NCI-H1092 (cell line): ENCODE measurements at regions not wholly inside any gene's neighbourhood (a gene's known extent, or its start where the extent isn't known, plus 50 kb on each side); places are given as distances from the start of the nearest gene placed in this dataset.

Experiments
- DNase-seq: peaks from one replicate; lab custom pipeline; 2025; lab: John Stamatoyannopoulos, UW

DNA sequence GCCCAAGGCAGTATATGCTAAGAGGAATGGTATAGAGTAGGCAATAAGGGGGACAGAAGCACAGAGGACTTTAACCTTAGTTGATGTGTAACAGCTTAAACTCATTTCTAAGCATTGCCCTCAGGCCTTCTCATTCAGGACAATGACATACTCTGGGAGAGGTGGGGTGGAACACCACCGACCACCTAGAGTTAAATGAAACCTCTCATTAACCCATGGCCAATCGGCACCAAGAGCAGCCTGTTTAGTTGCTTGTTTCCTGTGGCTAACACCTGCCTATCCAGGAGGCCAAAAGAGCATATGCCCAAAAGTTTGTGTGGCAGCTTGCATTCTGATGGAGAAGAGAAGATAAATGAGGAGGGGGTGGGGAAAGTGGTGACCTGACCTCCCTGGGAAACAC is 50.0 kb downstream of the PABIR2 start:
- no peak for DNase-seq

GRCh38 chrX:134746410-134746785 is 50.6 kb downstream of the PABIR2 start:
- DNase-seq: no peak

DNA sequence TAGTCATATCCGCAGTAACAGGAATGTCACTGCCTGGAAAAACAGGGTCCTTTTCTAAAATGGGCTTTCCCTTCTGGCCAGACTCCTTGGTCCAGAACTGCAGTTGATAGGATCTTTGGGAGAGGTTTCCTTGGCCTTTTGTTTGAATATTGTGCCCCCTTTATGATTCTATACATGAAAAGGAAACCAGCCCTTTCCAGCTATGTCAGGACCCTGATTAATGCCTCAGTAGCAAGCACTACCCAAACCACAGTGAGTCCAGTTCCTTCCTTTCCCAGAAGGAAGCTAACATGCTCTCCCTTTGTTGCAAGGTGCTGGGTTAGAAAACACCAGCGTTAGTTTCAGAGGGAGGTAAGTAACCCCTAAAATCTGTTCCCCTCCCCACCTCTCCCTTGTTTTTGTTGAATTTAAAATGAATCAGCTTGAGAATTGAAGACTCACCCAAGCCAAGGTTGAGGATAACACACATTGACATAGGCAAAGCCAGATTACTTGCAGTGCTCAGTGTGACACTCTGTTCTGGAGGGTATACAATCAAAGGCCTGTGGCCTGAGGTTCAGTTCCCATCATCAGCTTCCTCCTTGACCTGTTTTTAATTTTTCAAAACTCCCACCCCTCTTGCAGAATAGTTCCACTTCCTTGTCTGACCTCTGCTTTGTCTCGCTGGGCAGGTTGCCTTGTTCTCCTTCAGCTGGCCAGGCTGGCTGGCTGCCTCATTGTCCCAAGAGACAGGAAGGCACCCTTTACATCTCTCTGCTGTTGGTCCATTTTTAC is 51.2 kb downstream of the PABIR2 start:
- DNase-seq: no peak

GRCh38 chrX:134743091-134743490 is 53.9 kb downstream of the PABIR2 start:
- no peak for DNase-seq

- no peak for DNase-seq
Measured at GRCh38 chrX:134742573-134742972, 54.4 kb downstream of the PABIR2 start.

- DNase-seq: no peak
Measured at GRCh38 chrX:134741746-134742145, 55.3 kb downstream of the PABIR2 start.

DNA sequence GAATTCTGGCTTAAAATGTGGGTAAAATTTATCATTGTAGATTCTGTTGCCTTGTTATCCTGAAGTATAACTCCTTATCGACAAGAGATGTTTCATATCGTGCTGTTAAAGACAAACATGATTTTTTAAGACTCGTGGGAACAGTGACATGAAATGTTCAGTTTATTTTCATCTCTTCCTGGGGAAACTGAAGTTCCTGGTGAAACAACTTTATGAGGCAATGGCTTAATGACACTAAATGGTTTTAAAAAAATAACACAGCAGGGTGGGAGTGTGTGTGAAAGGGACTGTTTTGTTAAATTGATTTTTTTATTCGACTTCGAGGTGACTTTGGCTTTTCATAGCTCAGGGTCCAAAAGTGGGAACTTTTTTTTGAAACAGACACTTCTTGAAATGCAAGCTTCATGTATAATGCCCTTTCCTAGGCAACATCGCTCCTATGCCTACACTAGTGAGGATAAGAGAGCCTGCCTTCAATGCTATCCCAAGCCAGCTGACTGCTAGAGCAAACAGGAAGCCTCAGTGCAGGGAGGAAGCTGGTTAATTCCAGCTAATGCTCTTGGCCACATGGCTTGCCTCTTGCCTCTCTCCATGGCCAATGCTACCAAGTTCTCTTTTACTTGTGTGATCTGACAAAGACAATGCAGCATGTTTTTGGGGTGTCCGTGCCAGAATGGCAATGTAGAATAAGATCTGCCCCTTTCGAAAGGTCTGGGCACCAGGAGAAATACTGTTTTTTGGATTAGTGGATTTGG is 57.8 kb downstream of the PABIR2 start:
- no peak for DNase-seq

DNA sequence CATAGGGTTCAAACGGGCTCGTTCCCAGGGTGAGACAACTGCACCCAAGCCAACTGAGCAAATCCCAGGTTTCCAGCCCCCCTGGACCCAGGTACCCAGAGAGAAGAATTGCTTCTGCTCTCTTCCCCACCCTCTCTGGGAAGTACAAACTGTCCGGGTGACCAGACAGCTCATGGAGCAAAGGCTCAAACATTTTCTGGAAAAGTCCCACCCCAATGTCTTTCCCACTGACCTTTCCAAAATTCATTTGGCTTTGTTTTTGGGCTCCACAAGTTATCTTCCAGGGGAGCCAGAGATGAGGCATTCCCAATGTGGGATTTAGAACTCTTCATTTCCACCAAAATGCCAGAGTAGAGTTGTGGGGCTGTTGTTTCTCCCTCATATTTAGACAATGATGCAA is 58.6 kb downstream of the PABIR2 start:
- DNase-seq: no peak

- DNase-seq: no peak
Measured at GRCh38 chrX:134737721-134738369, 59.2 kb downstream of the PABIR2 start.

GRCh38 chrX:134737061-134737460 is 59.9 kb downstream of the PABIR2 start:
- DNase-seq: no peak

GRCh38 chrX:134736356-134736755 is 60.6 kb downstream of the PABIR2 start:
- DNase-seq: no peak

DNA sequence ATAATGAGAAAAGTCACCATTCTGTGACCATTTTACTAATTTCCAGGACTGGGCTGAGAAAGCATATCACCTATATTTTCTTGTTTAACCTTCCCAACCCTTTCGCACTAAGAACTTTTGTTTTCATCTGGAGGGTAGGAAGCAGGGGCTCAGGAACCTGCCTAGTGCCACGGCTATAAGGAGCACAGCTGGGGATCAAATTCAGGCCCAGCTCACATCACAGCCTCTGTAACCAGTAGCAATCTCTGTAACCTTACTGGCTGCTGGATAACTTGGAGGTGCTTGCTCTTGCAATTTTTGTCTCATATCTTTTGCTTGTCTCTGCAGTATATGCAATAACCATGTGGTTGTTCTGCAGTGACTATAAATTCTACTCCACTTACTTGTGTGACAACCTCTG is 62.0 kb downstream of the PABIR2 start:
- no peak for DNase-seq

DNA sequence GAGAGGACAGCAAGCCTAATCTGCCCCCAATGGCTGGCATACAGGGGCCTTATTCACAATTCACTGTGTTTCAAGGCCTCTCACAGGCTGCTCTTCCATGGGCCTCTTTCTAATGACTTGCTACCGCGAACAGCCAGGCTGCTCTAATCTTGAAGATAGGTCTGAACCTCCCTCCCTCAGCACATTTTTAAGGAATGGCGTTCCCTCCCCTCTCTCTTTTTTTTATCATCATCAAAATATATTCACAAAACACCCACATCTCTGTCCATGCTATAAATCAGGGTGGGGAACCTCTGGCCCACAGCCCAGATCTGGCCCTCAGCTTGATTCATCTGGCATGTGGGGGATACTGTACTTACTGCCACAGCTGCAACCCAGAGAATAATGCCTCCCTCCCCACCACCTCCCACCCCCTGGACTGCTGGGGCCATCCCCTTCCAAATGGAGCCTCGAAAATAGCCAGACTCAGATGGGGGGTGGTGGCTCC is 62.5 kb downstream of the PABIR2 start:
- peak; percentile 38 for DNase-seq

DNA sequence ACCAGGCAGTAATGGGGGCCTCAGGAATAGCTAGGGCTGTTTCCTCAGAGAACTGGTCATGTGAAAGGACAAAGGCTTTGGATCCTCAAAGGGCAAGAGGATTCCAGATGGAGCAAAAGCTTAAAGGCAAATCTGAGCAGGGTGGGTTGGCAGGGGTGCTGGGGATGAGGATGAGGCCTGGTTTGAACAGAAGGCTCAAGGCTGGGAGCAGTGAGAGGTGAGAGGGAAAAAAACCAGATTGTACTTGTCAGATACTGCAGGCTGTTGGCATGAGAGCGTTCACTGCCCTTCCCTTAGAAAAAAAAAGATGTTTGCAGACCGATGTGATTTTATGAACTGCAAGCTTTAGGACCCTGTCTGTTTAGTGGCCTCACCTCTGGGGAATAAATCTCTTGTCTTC is 63.4 kb downstream of the PABIR2 start:
- DNase-seq: no peak

DNA sequence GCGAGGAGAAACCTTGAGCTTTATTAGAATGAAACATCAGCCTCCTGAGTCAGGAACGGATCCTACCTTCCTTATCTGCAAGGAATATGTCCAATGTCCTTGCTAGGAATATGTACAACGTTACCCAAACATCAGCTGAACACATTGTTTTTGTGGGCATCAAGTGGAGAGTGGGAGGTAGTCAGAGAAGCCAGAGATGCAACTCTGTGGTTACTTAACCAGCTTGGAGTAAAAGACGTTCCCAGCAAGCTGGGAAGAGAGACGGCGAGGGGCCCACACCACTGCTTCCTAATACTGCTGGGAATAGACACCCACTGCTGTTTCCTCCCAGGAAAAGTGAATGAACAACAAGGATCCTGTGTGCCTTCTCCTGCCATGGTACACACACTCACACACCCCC is 64.3 kb downstream of the PABIR2 start:
- no peak for DNase-seq

DNA sequence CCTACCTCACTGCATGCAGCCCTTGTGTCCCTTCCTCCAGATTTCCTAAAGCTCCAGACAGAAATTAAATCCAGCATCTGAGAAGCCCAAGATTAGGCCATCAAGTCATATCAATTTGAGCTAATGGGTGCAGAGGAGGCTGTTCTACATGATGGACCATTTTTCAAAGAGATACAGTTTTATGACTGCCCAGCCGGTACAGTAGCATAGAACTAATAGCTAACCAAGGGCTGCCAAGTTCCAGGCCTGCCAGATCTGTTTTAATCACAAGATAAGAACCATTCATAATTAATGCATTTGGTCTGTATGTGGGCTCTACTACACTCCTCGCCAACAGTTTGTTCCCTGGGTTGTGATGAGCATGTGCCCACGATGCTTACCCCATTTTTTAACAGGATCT is 64.9 kb downstream of the PABIR2 start:
- DNase-seq: peak; percentile 17

GRCh38 chrX:134727363-134727762 is 69.1 kb upstream of the PLAC1 start:
- no peak for DNase-seq

DNA sequence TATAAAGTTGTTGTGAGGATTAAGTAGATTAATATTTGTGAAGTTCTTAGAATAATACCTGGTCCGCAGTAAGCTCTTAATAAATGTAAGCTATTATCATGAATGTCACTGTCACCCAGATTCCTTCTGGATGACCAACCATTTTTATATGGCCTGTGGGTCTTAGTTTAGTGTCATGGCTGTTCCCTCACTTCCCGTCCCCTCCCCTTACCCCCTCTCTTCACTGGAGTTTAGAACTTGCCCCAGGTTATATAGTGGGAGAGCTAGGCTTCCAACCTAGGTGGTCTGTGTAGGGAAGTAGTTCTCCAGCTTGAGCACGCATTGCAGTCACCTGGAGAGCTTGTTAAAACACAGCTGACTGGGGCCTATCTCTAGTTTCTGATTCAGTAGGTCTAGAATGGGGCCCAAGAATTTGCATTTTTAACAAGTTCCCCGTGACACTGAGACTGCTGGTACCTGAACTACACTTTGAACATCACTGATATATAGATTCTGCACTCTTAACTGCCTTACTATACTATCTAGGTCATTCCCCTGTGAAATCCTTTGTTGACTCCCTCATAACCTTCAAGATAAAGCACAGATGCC is 66.9 kb upstream of the PLAC1 start:
- no peak for DNase-seq

DNA sequence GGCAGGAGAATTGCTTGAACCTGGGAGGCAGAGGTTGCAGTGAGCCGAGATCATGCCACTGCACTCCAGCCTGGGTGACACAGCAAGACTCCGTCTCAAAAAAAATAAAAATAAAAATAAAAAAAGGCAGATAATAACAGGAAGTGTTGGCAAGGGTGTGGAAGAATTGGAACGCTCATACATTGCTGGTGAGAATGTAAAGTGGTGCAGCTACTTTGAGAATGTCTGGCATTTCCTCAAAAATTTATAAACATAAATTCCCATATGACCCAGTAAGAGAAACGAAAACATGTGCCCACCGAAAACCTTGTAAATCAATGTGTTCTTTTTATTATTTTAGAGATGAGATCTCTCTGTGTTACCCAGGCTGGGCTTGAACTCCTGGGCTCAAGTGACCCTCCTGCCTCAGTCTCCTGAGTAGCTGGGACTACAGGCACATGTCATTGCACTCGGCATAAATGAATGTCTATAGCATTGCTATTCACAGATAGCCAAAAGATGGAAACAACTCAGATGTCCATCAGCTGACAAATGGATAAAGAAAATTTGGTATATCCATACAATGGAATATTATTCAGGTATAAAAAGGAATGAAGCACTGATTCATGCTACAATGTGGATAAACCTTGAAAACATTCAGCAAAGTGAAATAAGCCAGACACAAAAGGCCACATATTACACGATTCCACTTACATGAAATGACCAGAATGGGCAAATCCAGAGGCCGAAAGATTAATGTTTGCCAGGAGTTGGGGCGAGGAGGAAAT is 63.7 kb upstream of the PLAC1 start:
- no peak for DNase-seq

- no peak for DNase-seq
Measured at GRCh38 chrX:134718966-134719317, 60.7 kb upstream of the PLAC1 start.

- no peak for DNase-seq
Measured at GRCh38 chrX:134718105-134718965, 60.1 kb upstream of the PLAC1 start.
